ENCODE measurements at regions not wholly inside any gene's neighbourhood (a gene's known extent, or its start where the extent isn't known, plus 50 kb on each side); places are given as distances from the start of the nearest gene placed in this dataset.

- TF ChIP-seq POLR2AphosphoS5 (IDR thresholded peaks at IDR 0.05; ENCODE audit: low read depth, low read length) (no peak), TAF1 (IDR thresholded peaks at IDR 0.05; ENCODE audit: borderline replicate concordance, insufficient read depth, low read length) (no peak)
These were observed 453.2 kb downstream of the QKI start for GRCh38 chr6:163867518-163868292.
